ENCODE measurements at regions not wholly inside any gene's neighbourhood (a gene's known extent, or its start where the extent isn't known, plus 50 kb on each side); places are given as distances from the start of the nearest gene placed in this dataset.

- no peak for TF ChIP-seq POLR2A (IDR thresholded peaks at IDR 0.05; ENCODE audit: low read length)
- TF ChIP-seq GATA1 (IDR thresholded peaks at IDR 0.05; ENCODE audit: low read depth, low read length), result no peak
Observed at GRCh38 chr4:31692399-31692940, 972.3 kb downstream of the PCDH7 start.
